HUES6 (cell line): ENCODE measurements at regions not wholly inside any gene's neighbourhood (a gene's known extent, or its start where the extent isn't known, plus 50 kb on each side); places are given as distances from the start of the nearest gene placed in this dataset.

Source experiments
- H3K27ac ChIP-seq: 2 replicates; pipeline ENCODE4 v1.7.0; 2013; ENCODE audit warnings: low read depth, mild to moderate bottlenecking, low read length, inconsistent platforms
- H3K27me3 ChIP-seq: 2 replicates; pipeline ENCODE4 v1.6.1; 2013; ENCODE audit warnings: low read length; ENCODE audit not compliant: control insufficient read depth, insufficient read depth
- H3K36me3 ChIP-seq: 2 replicates; pipeline ENCODE4 v1.6.1; 2013; ENCODE audit warnings: low read length; ENCODE audit not compliant: control insufficient read depth, insufficient read depth
- H3K4me1 ChIP-seq: 2 replicates; pipeline ENCODE4 v1.6.1; 2013; ENCODE audit warnings: low read length; ENCODE audit not compliant: control insufficient read depth, insufficient read depth
- H3K4me3 ChIP-seq: 2 replicates; pipeline ENCODE4 v1.5.1; 2013; ENCODE audit warnings: low read depth, low read length
- H3K9ac ChIP-seq: one replicate; pipeline ENCODE4 v1.6.1; 2013; ENCODE audit warnings: mild to moderate bottlenecking, low read length
- H3K9me3 ChIP-seq: 2 replicates; pipeline ENCODE4 v1.6.1; 2013; ENCODE audit warnings: low read depth, low read length; ENCODE audit not compliant: control insufficient read depth, insufficient read depth

DNA sequence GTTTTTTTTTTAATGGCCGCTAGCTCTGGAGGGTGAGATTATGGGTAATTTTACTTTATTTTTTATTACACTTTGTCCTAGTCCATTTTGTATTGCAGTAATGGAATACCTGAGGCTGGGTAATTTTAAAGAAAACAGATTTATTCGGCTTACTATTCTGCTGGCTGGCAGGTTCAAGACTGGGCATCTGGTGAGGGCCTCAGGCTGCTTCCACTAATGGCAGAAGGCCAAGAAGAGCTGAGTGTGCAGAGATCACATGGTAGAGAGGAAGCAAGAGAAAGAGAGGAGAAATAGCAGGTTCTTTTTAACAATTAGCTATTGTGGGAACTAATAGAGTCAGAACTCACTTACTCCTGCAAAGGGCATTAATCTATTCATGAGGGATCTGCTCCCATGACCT, 52.4 kb upstream of the ARHGAP28 start:
- no peak overlapping the region for H3K27ac ChIP-seq
- no peaks in the 10 kb centered on the region for H3K27me3 ChIP-seq
- H3K36me3 ChIP-seq, result no peaks in the 10 kb centered on the region
- H3K9ac ChIP-seq, result no peak overlapping the region
- peaks cover 8% of the 10 kb centered on the region; the same call in 1 of the 2 replicates for H3K4me1 ChIP-seq
- H3K4me3 ChIP-seq, result no peak overlapping the region
- no peaks in the 10 kb centered on the region for H3K9me3 ChIP-seq

DNA sequence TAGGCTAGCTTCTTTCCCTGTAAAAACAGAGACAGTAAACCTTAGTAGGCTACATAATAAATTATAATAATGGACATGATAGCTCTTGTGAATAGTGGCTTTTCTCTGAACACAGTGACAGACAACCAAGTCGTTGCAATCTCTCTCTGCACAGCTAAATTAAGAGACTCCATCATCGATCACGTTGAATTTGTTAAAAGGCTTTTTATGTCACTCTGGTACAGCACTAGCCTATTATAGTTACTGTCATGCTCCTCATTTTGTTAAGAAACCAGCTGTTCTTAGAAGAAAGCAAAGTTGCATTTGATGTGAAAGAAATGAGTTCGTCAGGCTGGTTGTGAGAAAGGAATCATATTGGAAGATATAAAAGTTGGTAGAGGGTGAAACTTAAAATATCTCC, 50.3 kb upstream of the ARHGAP28 start:
- H3K4me3 ChIP-seq, result no peak overlapping the region
- H3K4me1 ChIP-seq, result peaks cover 16% of the 10 kb centered on the region
- no peak overlapping the region for H3K9ac ChIP-seq

More for the DNA sequence above, 50.3 kb upstream of the ARHGAP28 start:
- Histone ChIP-seq H3K36me3 (no peaks in the 10 kb centered on the region), H3K27me3 (no peaks in the 10 kb centered on the region), H3K9me3 (no peaks in the 10 kb centered on the region), H3K27ac (no peak overlapping the region)
